ENCODE measurements at regions not wholly inside any gene's neighbourhood (a gene's known extent, or its start where the extent isn't known, plus 50 kb on each side); places are given as distances from the start of the nearest gene placed in this dataset.

- H3K27me3 ChIP-seq (ENCODE audit: insufficient read depth) = no peaks in the 10 kb centered on the region
- no peak overlapping the region for H3K27ac ChIP-seq (ENCODE audit: low read depth)
- H3K9me2 ChIP-seq (ENCODE audit: insufficient read depth) = 0 out of 2 replicates have a peak, but pooled peaks cover under 1% of the 10 kb centered on the region
- no peak overlapping the region for H3K4me2 ChIP-seq
- H4K20me1 ChIP-seq (replicated peaks; ENCODE audit: insufficient read depth) = no peaks in the 10 kb centered on the region
- H2AFZ ChIP-seq = no peak overlapping the region
- H3K4me3 ChIP-seq = no peak overlapping the region
- no peak overlapping the region for H3K4me3 Mint-ChIP-seq
- DNase-seq (ENCODE audit: low spot score) (no peak), ATAC-seq (no peak)
- H3K27me3 Mint-ChIP-seq (ENCODE audit: insufficient read depth, low read depth, poor library complexity) = peaks cover 5% of the 10 kb centered on the region
- peaks cover 8% of the 10 kb centered on the region; the same call in 2 of the 3 replicates for H3K9me3 Mint-ChIP-seq
- H3F3A ChIP-seq (replicated peaks; ENCODE audit: low read depth) = no peaks in the 10 kb centered on the region
- peaks cover 4% of the 10 kb centered on the region; the same call in 2 of the 3 replicates for H3K4me1 Mint-ChIP-seq
- H3K36me3 ChIP-seq (ENCODE audit: insufficient read depth) = no peaks in the 10 kb centered on the region
- H3K4me1 ChIP-seq (ENCODE audit: insufficient read depth) = no peaks in the 10 kb centered on the region
- TF ChIP-seq STAT1 (IDR thresholded peaks at IDR 0.05; ENCODE audit: unreplicated experiment) (no peak), EZH2phosphoT487 (IDR thresholded peaks at IDR 0.05; ENCODE audit: unreplicated experiment) (no peak), ZNF331 (CRISPR knock-in tag; IDR thresholded peaks at IDR 0.05; ENCODE audit: low read depth) (no peak), REST (IDR thresholded peaks at IDR 0.05; ENCODE audit: unreplicated experiment) (no peak), CTCF (conservative IDR thresholded peaks at IDR 0.05; ENCODE audit: low read depth in 2 of 2) (no peak), JUNB (IDR thresholded peaks at IDR 0.05; ENCODE audit: unreplicated experiment) (no peak), ZNF462 (CRISPR knock-in tag; IDR thresholded peaks at IDR 0.05) (no peak), NANOG (IDR thresholded peaks at IDR 0.05; ENCODE audit: borderline replicate concordance) (no peak), CREB1 (CRISPR knock-in tag; IDR thresholded peaks at IDR 0.05; ENCODE audit: low read depth) (no peak), EZH2 (IDR thresholded peaks at IDR 0.05; ENCODE audit: low read depth, unreplicated experiment) (no peak), ZNF114 (CRISPR knock-in tag; IDR thresholded peaks at IDR 0.05) (no peak), POLR2AphosphoS5 (IDR thresholded peaks at IDR 0.05; ENCODE audit: low read depth) (no peak), ETS1 (IDR thresholded peaks at IDR 0.05) (no peak)
- H3K27ac Mint-ChIP-seq = no peak overlapping the region
- 0 out of 3 replicates have a peak, but pooled peaks cover 5% of the 10 kb centered on the region for H3K36me3 Mint-ChIP-seq (ENCODE audit: low read depth)
- no peaks in the 10 kb centered on the region for H3K79me2 ChIP-seq (replicated peaks; ENCODE audit: insufficient read depth)
Measured at GRCh38 chr16:54443839-54444238, 157.3 kb upstream of the IRX3 start.
